DND-41 (cell line): ENCODE measurements at regions not wholly inside any gene's neighbourhood (a gene's known extent, or its start where the extent isn't known, plus 50 kb on each side); places are given as distances from the start of the nearest gene placed in this dataset.

ENCODE experiments used
- ATAC-seq: fragments of 200-7000 bp; cut with Tn5 transposase; 3 replicates; pipeline ENCODE4 v1.9.1; 2021; ENCODE audit warnings: low read depth; ENCODE audit not compliant: insufficient read depth
- DNase-seq: peaks from one replicate; pipeline ENCODE4 v3.0.0-alpha.2; 2020
- H2AFZ ChIP-seq: 2 replicates; pipeline ENCODE4 v1.6.0; 2012; ENCODE audit warnings: low read depth, low read length
- H3K27ac ChIP-seq: 2 replicates; pipeline ENCODE4 v1.5.1; 2012; ENCODE audit warnings: low read length, inconsistent platforms
- H3K27me3 ChIP-seq: fragments of 200-600 bp; sonication (generic); 2 replicates; pipeline ENCODE4 v1.6.0; 2012; ENCODE audit warnings: low read length, mild to moderate bottlenecking, inconsistent platforms; ENCODE audit not compliant: insufficient read depth, poor library complexity
- H3K36me3 ChIP-seq: 2 replicates; pipeline ENCODE4 v1.5.1; 2012; ENCODE audit warnings: low read length, inconsistent platforms; ENCODE audit not compliant: insufficient read depth
- H3K4me1 ChIP-seq: 2 replicates; pipeline ENCODE4 v1.5.1; 2012; ENCODE audit warnings: mild to moderate bottlenecking, low read length; ENCODE audit not compliant: insufficient read depth
- H3K4me2 ChIP-seq: 2 replicates; pipeline ENCODE4 v1.6.0; 2012; ENCODE audit warnings: mild to moderate bottlenecking, moderate library complexity, low read length, inconsistent platforms; ENCODE audit not compliant: insufficient read depth
- H3K4me3 ChIP-seq, 2 experiments: fragments of 200-600 bp in 1 of 2; shearing (Covaris generic) in 1 of 2; 2 replicates each; pipeline ENCODE4 v1.5.1; 2012 to 2016; ENCODE audit warnings: inconsistent platforms in 2 of 2, low read length in 2 of 2, mild to moderate bottlenecking in 2 of 2, low read depth in 1 of 2, moderate library complexity in 1 of 2
- H3K79me2 ChIP-seq: 2 replicates; pipeline ENCODE4 v1.6.0; 2012; ENCODE audit warnings: low read length, inconsistent platforms; ENCODE audit not compliant: insufficient read depth
- H3K9ac ChIP-seq: 2 replicates; pipeline ENCODE4 v1.6.0; 2012; ENCODE audit warnings: low read depth, mild to moderate bottlenecking, inconsistent platforms, low read length, moderate library complexity
- H3K9me3 ChIP-seq: 2 replicates; pipeline ENCODE4 v1.5.1; 2012; ENCODE audit warnings: low read length, moderate library complexity, mild to moderate bottlenecking, inconsistent platforms; ENCODE audit not compliant: insufficient read depth, severe bottlenecking
- H4K20me1 ChIP-seq: 2 replicates; pipeline ENCODE4 v1.6.0; 2012; ENCODE audit warnings: low read length; ENCODE audit not compliant: insufficient read depth
- CTCF ChIP-seq: IDR thresholded peaks from 2 replicates; pipeline ENCODE4 v1.5.1; 2012; ENCODE audit warnings: borderline replicate concordance, low read length, moderate library complexity, mild to moderate bottlenecking; ENCODE audit not compliant: poor library complexity, severe bottlenecking; ENCODE audit errors: extremely low read depth
- EZH2 ChIP-seq: IDR thresholded peaks from 3 replicates; pipeline ENCODE4 v1.6.1; 2012; ENCODE audit warnings: borderline replicate concordance, low read depth, mild to moderate bottlenecking, moderate library complexity, low read length, inconsistent platforms; ENCODE audit not compliant: severe bottlenecking

- H3K4me3 ChIP-seq: no peak overlapping the region
- no peaks in the 10 kb centered on the region for H3K9me3 ChIP-seq
- ATAC-seq (no peak), DNase-seq (no peak)
- no peak overlapping the region for H2AFZ ChIP-seq
- H4K20me1 ChIP-seq: no peaks in the 10 kb centered on the region
- H3K27me3 ChIP-seq: no peaks in the 10 kb centered on the region
- no peak overlapping the region for H3K4me2 ChIP-seq
- no peaks in the 10 kb centered on the region for H3K36me3 ChIP-seq
- TF ChIP-seq EZH2: no peak
- TF ChIP-seq CTCF: no peak
- H3K79me2 ChIP-seq: no peaks in the 10 kb centered on the region
- no peak overlapping the region for H3K27ac ChIP-seq
- no peak overlapping the region for H3K9ac ChIP-seq
- no peaks in the 10 kb centered on the region for H3K4me1 ChIP-seq
Observed at GRCh38 chr12:23098517-23098916, 473.5 kb downstream of the ETNK1 start.

DNA sequence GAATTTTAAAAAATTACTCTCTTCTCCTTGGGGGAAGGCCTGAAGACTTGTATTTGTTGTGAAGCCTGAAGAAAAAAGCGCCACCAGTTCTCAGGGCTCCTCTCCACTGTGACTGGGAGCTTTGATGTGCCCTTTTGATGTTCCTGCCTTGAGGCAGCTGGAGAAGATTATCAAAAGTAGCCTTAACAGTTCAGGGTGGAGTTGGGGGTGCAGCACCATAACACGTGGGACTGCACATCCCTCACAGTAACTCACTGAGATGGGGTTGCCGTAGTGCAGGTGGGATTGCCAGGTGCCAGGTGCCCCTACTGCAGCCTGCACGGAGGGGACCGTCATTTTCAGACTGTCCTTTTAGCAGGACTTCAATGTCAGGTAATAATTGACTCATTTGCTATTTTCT is 474.1 kb downstream of the ETNK1 start:
- Histone ChIP-seq H2AFZ (no peak overlapping the region), H3K27me3 (no peaks in the 10 kb centered on the region), H3K4me1 (no peaks in the 10 kb centered on the region), H3K4me2 (no peak overlapping the region), H3K79me2 (no peaks in the 10 kb centered on the region), H3K9me3 (no peaks in the 10 kb centered on the region), H3K27ac (no peak overlapping the region), H3K9ac (no peak overlapping the region), H3K36me3 (no peaks in the 10 kb centered on the region), H4K20me1 (no peaks in the 10 kb centered on the region), H3K4me3 (no peak overlapping the region)
- DNase-seq (peak; percentile 24), ATAC-seq (peak; percentile 63)
- TF ChIP-seq CTCF: no peak
- no peak for TF ChIP-seq EZH2

- Histone ChIP-seq H3K27ac (no peak overlapping the region), H3K4me1 (no peaks in the 10 kb centered on the region), H3K9me3 (no peaks in the 10 kb centered on the region), H3K36me3 (no peaks in the 10 kb centered on the region), H3K79me2 (no peaks in the 10 kb centered on the region), H2AFZ (no peak overlapping the region), H3K27me3 (no peaks in the 10 kb centered on the region), H4K20me1 (no peaks in the 10 kb centered on the region), H3K9ac (no peak overlapping the region), H3K4me3 (no peak overlapping the region), H3K4me2 (no peak overlapping the region)
- TF ChIP-seq CTCF (no peak), EZH2 (no peak)
- no peak for DNase-seq
- no peak for ATAC-seq
Observed at GRCh38 chr12:23099604-23100003, 474.6 kb downstream of the ETNK1 start.

GRCh38 chr12:23108957-23109356 is 484.0 kb downstream of the ETNK1 start:
- H3K4me2 ChIP-seq: no peak overlapping the region

More at GRCh38 chr12:23108957-23109356, 484.0 kb downstream of the ETNK1 start:
- H3K4me3 ChIP-seq: no peak overlapping the region
- no peaks in the 10 kb centered on the region for H3K27me3 ChIP-seq
- no peak overlapping the region for H3K9ac ChIP-seq
- H3K9me3 ChIP-seq: no peaks in the 10 kb centered on the region
- TF ChIP-seq EZH2 (no peak), CTCF (no peak)
- no peak overlapping the region for H2AFZ ChIP-seq
- H3K27ac ChIP-seq: no peak overlapping the region
- no peaks in the 10 kb centered on the region for H3K4me1 ChIP-seq
- no peaks in the 10 kb centered on the region for H3K36me3 ChIP-seq
- DNase-seq: no peak
- ATAC-seq: no peak
- no peaks in the 10 kb centered on the region for H3K79me2 ChIP-seq
- no peaks in the 10 kb centered on the region for H4K20me1 ChIP-seq
